A673 (cell line): ENCODE measurements at regions not wholly inside any gene's neighbourhood (a gene's known extent, or its start where the extent isn't known, plus 50 kb on each side); places are given as distances from the start of the nearest gene placed in this dataset.
A peak's percentile ranks its signal among the peaks of the same experiment; 100 is the strongest.

Source experiments
- BruUV-seq: library from RNA; stranded (reverse); fragments of 400-500 nt; replicated peaks from 2 replicates; lab custom pipeline; 2021; lab: Mats Ljungman, UMichigan
- CTCF ChIA-PET: fragments of 300-600 bp; sonication (Branson Sonifier 250); formaldehyde crosslinking; loops from one replicate; lab custom pipeline; 2022; ENCODE audit warnings: antibody characterized with exemption; lab: Charles Lee
- POLR2A ChIA-PET: fragments of 300-600 bp; sonication (Branson Sonifier 250); formaldehyde crosslinking; loops from one replicate; lab custom pipeline; 2022; ENCODE audit warnings: antibody characterized with exemption; ENCODE audit not compliant: low non-redundant PET; lab: Charles Lee
- DNase-seq: peaks from one replicate; pipeline ENCODE4 v3.0.0-alpha.2; 2015; ENCODE audit warnings: low spot score
- H3K27ac ChIP-seq: fragments of 200-600 bp; sonication (generic); 2 replicates; pipeline ENCODE4 v1.5.1; 2016; ENCODE audit warnings: mixed run types, low read depth, mild to moderate bottlenecking, mixed read lengths, antibody characterized with exemption, low read length; ENCODE audit not compliant: poor library complexity, severe bottlenecking
- H3K27me3 ChIP-seq: fragments of 200-600 bp; sonication (generic); replicated peaks from 2 replicates; pipeline ENCODE4 v1.6.1; 2017; ENCODE audit warnings: mixed run types, low read depth, mild to moderate bottlenecking, mixed read lengths, antibody characterized with exemption, low read length; ENCODE audit not compliant: insufficient read depth, poor library complexity
- H3K36me3 ChIP-seq: fragments of 200-600 bp; sonication (generic); 2 replicates; pipeline ENCODE4 v1.6.1; 2016; ENCODE audit warnings: mixed run types, mild to moderate bottlenecking, mixed read lengths, antibody characterized with exemption, low read length; ENCODE audit not compliant: insufficient read depth, poor library complexity, severe bottlenecking
- H3K4me1 ChIP-seq: fragments of 200-600 bp; sonication (generic); 2 replicates; pipeline ENCODE4 v1.6.1; 2017; ENCODE audit warnings: mixed run types, mild to moderate bottlenecking, mixed read lengths, antibody characterized with exemption, low read length; ENCODE audit not compliant: insufficient read depth, poor library complexity, severe bottlenecking
- H3K4me3 ChIP-seq: fragments of 200-600 bp; sonication (generic); 2 replicates; pipeline ENCODE4 v1.5.1; 2016; ENCODE audit warnings: low read depth, mixed run types, mild to moderate bottlenecking, mixed read lengths, low read length; ENCODE audit not compliant: poor library complexity, severe bottlenecking
- H3K9me3 ChIP-seq: fragments of 200-600 bp; sonication (generic); 2 replicates; pipeline ENCODE4 v1.6.1; 2016; ENCODE audit warnings: mixed run types, low read depth, mild to moderate bottlenecking, mixed read lengths, antibody characterized with exemption, low read length; ENCODE audit not compliant: poor library complexity, severe bottlenecking
- EZH2 ChIP-seq: fragments of 200-600 bp; sonication (generic); IDR thresholded peaks from 2 replicates; pipeline ENCODE4 v1.6.1; 2017; ENCODE audit warnings: borderline replicate concordance, low read depth, mild to moderate bottlenecking, mixed read lengths, antibody characterized with exemption, low read length; ENCODE audit not compliant: poor library complexity, severe bottlenecking
- intact Hi-C: fragments of 100-400 bp; cut with micrococcal nuclease; formaldehyde crosslinking; loops from one replicate; pipeline ENCODE4 v1.10.0; 2022; ENCODE audit not compliant: unreplicated experiment
- TF ChIP-seq, protein P1 (sequence below): fragments of 300-800, 200-600 bp; sonication (generic); conservative IDR thresholded peaks from 2 replicates; pipeline ENCODE4 v1.5.1; 2017; ENCODE audit warnings: low read depth, mild to moderate bottlenecking, antibody characterized with exemption, low read length, moderate library complexity, mixed read lengths

DNA sequence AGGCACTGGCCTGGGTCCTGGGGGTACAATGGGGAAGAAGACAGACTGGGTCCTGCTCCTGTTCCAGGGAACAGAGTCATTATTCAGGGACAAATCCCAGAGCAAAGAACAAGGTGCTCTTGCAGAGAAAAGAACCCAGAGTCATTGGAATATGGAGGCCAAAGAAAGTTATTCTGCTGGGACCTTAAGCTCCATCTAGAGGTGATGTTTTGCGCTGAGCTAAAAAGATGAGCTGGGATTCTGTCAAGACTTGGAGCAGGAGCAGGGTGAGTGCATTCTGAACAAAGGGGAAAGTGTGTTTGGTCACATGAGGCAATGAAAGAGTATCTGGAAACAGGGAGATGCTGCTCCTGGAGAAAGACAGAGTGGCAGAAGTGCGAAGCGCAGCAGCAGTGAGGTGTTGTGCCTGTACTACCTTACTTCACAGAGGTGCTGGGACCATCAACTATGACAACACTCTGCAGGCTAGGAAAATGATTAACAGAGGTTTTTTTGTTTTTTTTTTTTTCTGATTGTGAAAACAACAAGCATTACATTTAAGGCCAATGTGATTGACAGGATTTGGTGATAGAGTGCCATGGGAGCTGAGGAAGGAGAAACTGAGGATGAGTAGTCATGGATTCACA is 95.3 kb upstream of the TNFSF11 start:
- BruUV-seq, result no TSS peak
- no peaks in the 10 kb centered on the region for H3K4me1 ChIP-seq
- ChIA-PET CTCF (interaction anchor here (0.6 to 0.7 kb wide), 2 partner anchors 145 to 649 kb away, joined by 3 to 4 read pairs; no protein-coding TSS in a partner anchor), POLR2A (no interaction called here)
- no peaks in the 10 kb centered on the region for H3K36me3 ChIP-seq
- no peaks in the 10 kb centered on the region for H3K27me3 ChIP-seq
- TF ChIP-seq, protein P1, sequence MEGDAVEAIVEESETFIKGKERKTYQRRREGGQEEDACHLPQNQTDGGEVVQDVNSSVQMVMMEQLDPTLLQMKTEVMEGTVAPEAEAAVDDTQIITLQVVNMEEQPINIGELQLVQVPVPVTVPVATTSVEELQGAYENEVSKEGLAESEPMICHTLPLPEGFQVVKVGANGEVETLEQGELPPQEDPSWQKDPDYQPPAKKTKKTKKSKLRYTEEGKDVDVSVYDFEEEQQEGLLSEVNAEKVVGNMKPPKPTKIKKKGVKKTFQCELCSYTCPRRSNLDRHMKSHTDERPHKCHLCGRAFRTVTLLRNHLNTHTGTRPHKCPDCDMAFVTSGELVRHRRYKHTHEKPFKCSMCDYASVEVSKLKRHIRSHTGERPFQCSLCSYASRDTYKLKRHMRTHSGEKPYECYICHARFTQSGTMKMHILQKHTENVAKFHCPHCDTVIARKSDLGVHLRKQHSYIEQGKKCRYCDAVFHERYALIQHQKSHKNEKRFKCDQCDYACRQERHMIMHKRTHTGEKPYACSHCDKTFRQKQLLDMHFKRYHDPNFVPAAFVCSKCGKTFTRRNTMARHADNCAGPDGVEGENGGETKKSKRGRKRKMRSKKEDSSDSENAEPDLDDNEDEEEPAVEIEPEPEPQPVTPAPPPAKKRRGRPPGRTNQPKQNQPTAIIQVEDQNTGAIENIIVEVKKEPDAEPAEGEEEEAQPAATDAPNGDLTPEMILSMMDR, result peak; percentile 54
- TF ChIP-seq EZH2, result no peak
- H3K9me3 ChIP-seq, result no peaks in the 10 kb centered on the region
- no peak overlapping the region for H3K27ac ChIP-seq
- H3K4me3 ChIP-seq, result no peak overlapping the region
- intact Hi-C loops, result loop anchor here (10.0 kb wide), 1 partner anchor 144 kb away; no protein-coding TSS in a partner anchor
- DNase-seq, result peak; percentile 18

DNA sequence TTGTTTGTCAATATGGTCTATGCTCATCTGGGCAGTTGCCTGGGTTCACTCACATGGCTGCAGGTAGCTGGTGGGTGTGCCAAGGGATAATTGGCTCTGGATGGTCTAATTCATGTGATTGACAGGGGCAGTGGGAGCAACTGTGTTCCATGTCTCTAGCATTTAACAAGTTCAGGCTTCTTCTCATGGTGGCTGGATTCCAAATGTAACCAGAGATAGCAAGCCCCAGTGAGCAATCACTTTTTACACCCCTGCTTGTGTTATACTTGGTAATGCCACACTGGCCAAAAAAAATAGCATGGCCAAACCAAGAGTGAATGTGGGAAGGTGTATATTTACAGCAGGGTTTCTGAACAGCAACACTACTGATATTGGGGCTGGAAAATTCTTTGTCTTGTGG is 89.6 kb upstream of the TNFSF11 start:
- CTCF ChIA-PET, result no interaction called here
- Histone ChIP-seq H3K4me1 (no peaks in the 10 kb centered on the region), H3K27me3 (no peaks in the 10 kb centered on the region), H3K9me3 (no peaks in the 10 kb centered on the region), H3K36me3 (no peaks in the 10 kb centered on the region), H3K27ac (no peak overlapping the region), H3K4me3 (no peak overlapping the region)
- POLR2A ChIA-PET, result no interaction called here
- BruUV-seq, result no TSS peak
- TF ChIP-seq, protein P1, result no peak
- no peak for TF ChIP-seq EZH2
- DNase-seq, result no peak
- intact Hi-C loops, result no loop called here

DNA sequence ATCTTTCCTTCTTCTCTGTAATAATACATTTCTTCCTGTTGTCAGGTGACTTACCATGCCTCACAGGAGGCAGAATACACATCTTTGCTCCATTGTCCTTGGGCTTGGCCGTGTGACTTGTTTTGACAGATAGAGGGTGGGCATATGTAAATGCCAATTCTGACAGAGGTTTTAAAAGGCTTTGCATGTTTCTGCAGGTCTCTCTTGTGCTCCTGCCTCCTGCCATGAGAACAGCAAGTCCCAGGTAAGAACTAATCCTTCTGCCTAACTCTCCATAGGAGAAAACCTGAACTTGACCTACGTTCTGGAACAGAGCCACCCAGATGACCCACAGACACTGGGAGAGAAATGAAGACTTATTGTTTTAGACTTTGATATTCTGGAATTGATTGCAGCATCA is 88.7 kb upstream of the TNFSF11 start:
- Histone ChIP-seq H3K4me3 (no peak overlapping the region), H3K27me3 (no peaks in the 10 kb centered on the region), H3K27ac (no peak overlapping the region), H3K36me3 (no peaks in the 10 kb centered on the region), H3K9me3 (no peaks in the 10 kb centered on the region), H3K4me1 (no peaks in the 10 kb centered on the region)
- POLR2A ChIA-PET, result no interaction called here
- TF ChIP-seq, protein P1, result no peak
- TF ChIP-seq EZH2, result no peak
- DNase-seq, result no peak
- BruUV-seq, result no TSS peak
- CTCF ChIA-PET, result no interaction called here
- intact Hi-C loops, result no loop called here
